AG10803 (cell line): ENCODE measurements at regions not wholly inside any gene's neighbourhood (a gene's known extent, or its start where the extent isn't known, plus 50 kb on each side); places are given as distances from the start of the nearest gene placed in this dataset.
"Not testable (repeated sequence)": the region's sequence is repeated elsewhere in the genome, so short reads cannot be mapped to it uniquely, and the experiment has no call there.

Experiments used
- DNase-seq: peaks from one replicate; pipeline ENCODE4 v3.0.0; 2010; ENCODE audit warnings: low read depth
- H3K4me3 ChIP-seq: 2 replicates; pipeline ENCODE4 v1.5.1; 2011; ENCODE audit warnings: mild to moderate bottlenecking, low read length, control low read depth
- TF ChIP-seq, protein P1 (sequence below): conservative IDR thresholded peaks from 2 replicates; pipeline ENCODE4 v1.5.1; 2011; ENCODE audit warnings: mild to moderate bottlenecking, low read length, control low read depth, inconsistent platforms

DNA sequence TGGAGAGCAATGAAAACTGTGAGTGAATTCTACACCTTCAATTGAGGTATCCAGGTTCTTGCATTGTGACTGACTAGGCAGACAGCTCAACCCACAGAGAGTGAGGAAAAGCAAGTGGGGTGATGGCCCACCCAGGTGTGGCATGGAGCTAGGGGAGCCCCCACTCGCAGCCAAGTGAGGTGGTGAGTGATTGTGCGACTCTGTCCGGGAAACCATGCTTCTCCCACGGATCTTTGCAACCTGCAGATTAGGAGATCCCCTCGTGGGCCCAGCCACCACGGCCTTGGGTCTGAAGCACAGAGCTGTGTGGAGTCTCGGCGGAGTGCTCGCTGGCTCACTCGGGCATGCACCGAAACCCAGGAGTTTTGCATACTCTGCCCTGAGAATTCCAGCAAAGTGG is 120.1 kb downstream of the ALG10 start:
- H3K4me3 ChIP-seq: no peak overlapping the region
- TF ChIP-seq, protein P1, sequence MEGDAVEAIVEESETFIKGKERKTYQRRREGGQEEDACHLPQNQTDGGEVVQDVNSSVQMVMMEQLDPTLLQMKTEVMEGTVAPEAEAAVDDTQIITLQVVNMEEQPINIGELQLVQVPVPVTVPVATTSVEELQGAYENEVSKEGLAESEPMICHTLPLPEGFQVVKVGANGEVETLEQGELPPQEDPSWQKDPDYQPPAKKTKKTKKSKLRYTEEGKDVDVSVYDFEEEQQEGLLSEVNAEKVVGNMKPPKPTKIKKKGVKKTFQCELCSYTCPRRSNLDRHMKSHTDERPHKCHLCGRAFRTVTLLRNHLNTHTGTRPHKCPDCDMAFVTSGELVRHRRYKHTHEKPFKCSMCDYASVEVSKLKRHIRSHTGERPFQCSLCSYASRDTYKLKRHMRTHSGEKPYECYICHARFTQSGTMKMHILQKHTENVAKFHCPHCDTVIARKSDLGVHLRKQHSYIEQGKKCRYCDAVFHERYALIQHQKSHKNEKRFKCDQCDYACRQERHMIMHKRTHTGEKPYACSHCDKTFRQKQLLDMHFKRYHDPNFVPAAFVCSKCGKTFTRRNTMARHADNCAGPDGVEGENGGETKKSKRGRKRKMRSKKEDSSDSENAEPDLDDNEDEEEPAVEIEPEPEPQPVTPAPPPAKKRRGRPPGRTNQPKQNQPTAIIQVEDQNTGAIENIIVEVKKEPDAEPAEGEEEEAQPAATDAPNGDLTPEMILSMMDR: no peak
- DNase-seq: no peak

DNA sequence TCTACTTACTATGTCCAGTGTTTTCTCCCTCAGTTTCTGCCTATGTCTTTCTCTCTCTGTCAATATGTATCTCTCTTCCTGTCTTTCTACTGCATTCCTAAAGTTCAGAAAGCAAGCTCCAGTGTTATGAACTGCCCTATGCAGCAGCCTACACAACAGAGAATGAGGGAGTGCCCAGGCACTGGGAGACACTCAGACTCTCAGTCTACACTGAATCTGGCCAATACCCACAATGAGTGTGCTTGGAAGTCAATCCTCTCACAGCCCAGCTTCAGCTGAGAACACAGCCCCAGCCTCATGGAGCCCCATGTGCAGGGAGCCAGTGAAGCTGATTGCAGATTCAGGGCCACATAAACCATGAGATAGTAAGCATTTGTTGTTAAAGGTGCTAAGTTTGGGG is 128.7 kb downstream of the ALG10 start:
- H3K4me3 ChIP-seq: no peak overlapping the region
- DNase-seq: no peak
- TF ChIP-seq, protein P1: no peak

DNA sequence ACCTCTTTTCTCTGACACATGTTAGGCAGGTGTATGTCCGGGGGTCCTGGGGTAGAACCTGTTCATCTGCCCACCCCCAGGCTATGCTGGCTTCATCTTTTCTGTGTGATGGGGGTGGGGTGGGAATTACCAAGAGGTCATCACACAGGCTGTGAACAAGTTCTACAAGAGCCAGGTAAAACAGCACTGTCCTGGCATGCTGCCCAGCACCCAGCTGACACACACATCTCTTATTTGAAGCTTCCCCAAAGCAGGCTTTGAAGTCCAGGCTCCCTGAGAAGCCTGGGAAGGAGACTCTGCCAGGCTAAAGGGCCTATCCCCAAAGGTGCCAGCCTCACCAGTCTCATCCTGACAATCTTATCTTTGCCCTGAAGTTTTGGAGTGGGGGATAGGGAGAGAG is 141.1 kb downstream of the ALG10 start:
- DNase-seq: no peak
- no peak overlapping the region for H3K4me3 ChIP-seq
- TF ChIP-seq, protein P1: no peak

DNA sequence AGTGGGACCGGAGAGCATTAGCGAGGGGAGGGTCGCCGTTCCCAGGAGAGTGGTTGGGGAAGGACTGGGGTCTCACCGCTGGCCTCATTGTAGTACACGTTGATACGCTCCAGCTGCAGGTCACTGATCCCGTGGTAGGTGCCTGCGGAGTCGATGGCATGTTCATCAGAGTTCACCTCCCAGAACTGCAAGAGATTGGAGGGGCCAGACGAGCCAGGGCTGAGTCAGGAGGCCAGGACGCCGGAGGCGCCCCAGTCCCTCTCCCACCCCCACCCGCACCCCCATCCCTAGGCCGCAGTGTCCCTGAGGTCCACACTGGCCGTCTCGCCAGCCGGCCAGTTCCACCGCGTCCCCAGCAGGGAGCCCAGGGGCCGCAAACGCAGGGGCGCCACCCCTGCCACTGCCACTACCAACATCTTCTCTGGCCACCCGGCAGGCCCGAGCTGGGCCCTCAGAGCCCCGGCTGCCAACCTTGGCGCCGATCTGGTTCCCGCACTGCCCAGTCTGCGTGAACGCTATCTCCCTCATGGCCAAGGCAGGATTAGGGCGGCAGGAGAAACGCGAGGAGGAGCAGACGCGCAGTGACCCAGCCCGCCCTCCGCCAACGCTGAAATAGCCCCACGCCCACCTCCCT is 144.2 kb downstream of the ALG10 start:
- no peak overlapping the region for H3K4me3 ChIP-seq
- no peak for DNase-seq
- TF ChIP-seq, protein P1: no peak

DNA sequence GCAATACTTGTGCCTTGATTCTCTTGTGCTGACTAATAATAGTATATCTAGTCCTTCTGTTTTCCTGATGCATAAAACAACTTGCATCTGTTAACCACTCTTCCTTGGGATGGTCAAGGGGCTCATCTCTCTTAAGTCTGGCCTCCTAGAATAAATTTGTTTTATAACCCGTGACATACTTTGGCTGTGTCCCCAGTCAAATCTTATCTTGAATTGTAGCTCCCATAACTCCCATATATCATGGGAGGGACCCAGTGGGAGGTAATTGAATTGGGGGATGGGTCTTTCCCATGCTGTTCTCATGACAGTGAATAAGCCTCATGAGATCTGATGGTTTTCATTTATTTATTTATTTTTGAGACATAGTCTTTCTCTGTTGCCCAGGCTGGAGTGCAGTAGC is 146.2 kb downstream of the ALG10 start:
- H3K4me3 ChIP-seq, DNase-seq: not testable (repeated sequence)

DNA sequence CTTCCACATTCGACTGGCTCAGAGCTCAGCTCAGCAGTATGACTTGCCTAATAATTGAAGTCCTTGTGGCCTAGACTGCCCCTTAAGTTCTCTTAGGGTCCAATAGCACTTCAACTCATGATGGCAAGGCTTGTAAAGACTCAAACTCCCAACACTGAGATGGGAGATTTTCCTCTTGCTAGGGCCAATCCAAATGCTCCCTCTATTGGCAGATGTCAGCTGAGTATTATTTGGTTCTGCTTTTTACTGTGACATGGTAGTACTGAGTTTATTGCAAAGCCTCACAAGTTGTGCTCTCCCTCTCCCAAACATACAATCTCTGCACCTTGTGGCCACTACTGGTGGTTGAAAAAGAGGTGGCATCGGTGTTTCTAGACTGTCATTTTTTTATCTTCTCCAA is 164.2 kb downstream of the ALG10 start:
- no peak for DNase-seq
- TF ChIP-seq, protein P1: no peak
- no peak overlapping the region for H3K4me3 ChIP-seq

DNA sequence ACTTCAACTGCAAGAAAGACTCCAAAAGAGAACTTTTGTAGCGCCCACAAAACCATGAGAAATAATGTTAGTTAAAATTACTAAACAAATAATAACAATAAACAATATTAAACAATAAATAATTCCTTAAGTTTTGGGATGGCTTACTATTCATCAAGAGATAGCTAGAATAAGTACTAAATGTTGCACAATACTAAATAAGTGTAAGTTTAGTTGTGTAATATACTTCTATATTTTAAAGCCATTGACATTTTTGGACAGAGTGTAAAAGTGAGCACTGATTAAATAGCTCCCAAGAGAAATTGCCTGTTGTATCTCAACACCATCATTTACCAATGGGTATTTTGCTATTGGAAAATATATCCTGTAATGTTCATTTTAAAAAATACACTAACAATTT is 166.7 kb downstream of the ALG10 start:
- no peak overlapping the region for H3K4me3 ChIP-seq
- TF ChIP-seq, protein P1: no peak
- no peak for DNase-seq

DNA sequence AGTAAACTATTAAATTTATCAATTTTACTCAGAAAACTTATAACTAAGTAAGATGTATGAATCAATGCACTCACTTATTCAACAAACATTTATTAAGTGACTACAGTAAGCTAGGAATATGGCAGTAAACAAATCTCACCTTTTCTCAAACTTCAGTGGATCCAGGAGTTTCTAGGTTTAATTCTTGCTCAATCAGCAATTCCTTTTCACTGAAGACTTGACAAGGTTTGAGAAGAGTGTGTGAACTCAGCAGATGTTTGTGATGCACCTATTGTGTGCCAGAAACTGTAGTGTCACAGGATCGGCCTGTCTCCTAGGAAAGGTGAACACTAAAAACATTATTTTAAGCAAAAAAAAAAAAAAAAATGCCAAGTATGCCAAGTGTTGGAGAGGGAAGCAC is 167.8 kb downstream of the ALG10 start:
- no peak overlapping the region for H3K4me3 ChIP-seq
- no peak for DNase-seq
- TF ChIP-seq, protein P1: no peak
